MM.1S (cell line): ENCODE measurements at regions not wholly inside any gene's neighbourhood (a gene's known extent, or its start where the extent isn't known, plus 50 kb on each side); places are given as distances from the start of the nearest gene placed in this dataset.

Source experiments
- DNase-seq: peaks from one replicate; pipeline ENCODE4 v3.0.0-alpha.2; 2015
- H2AFZ ChIP-seq: fragments of 300-600 bp; sonication (generic); 2 replicates; pipeline ENCODE4 v1.6.0; 2016; ENCODE audit warnings: antibody characterized with exemption, low read length
- H3F3A ChIP-seq: fragments of 300-600 bp; sonication (generic); 2 replicates; pipeline ENCODE4 v1.6.1; 2016; ENCODE audit warnings: mild to moderate bottlenecking, antibody characterized with exemption, low read length, moderate library complexity, mixed read lengths; ENCODE audit not compliant: insufficient read depth
- H3K27ac ChIP-seq: fragments of 300-600 bp; sonication (generic); 2 replicates; pipeline ENCODE4 v1.5.1; 2016; ENCODE audit warnings: mild to moderate bottlenecking, low read length
- H3K27me3 ChIP-seq: fragments of 300-600 bp; sonication (generic); replicated peaks from 2 replicates; pipeline ENCODE4 v1.6.0; 2016; ENCODE audit warnings: low read length; ENCODE audit not compliant: insufficient read depth
- H3K36me3 ChIP-seq: fragments of 300-600 bp; sonication (generic); replicated peaks from 2 replicates; pipeline ENCODE4 v1.6.1; 2016; ENCODE audit warnings: mild to moderate bottlenecking, low read length, mixed read lengths; ENCODE audit not compliant: insufficient read depth
- H3K4me1 ChIP-seq: fragments of 300-600 bp; sonication (generic); 2 replicates; pipeline ENCODE4 v1.6.1; 2016; ENCODE audit warnings: low read length, mixed read lengths
- H3K4me2 ChIP-seq: fragments of 300-600 bp; sonication (generic); 2 replicates; pipeline ENCODE4 v1.6.0; 2016; ENCODE audit warnings: low read depth, low read length
- H3K4me3 ChIP-seq: fragments of 300-600 bp; sonication (generic); 2 replicates; pipeline ENCODE4 v1.5.1; 2016; ENCODE audit warnings: low read length, mixed read lengths
- H3K79me2 ChIP-seq: fragments of 300-600 bp; sonication (generic); 2 replicates; pipeline ENCODE4 v1.6.1; 2016; ENCODE audit warnings: mixed run types, low read length, mixed read lengths
- H3K9ac ChIP-seq: fragments of 300-600 bp; sonication (generic); 2 replicates; pipeline ENCODE4 v1.6.1; 2016; ENCODE audit warnings: low read length, mixed read lengths
- H3K9me2 ChIP-seq: fragments of 300-600 bp; sonication (generic); replicated peaks from 2 replicates; pipeline ENCODE4 v1.6.1; 2016; ENCODE audit warnings: mild to moderate bottlenecking, low read length, mixed read lengths; ENCODE audit not compliant: insufficient read depth
- H3K9me3 ChIP-seq: fragments of 300-600 bp; sonication (generic); replicated peaks from 2 replicates; pipeline ENCODE4 v1.6.1; 2016; ENCODE audit warnings: mild to moderate bottlenecking, low read length, mixed read lengths; ENCODE audit not compliant: insufficient read depth
- H4K20me1 ChIP-seq: fragments of 300-600 bp; sonication (generic); 2 replicates; pipeline ENCODE4 v1.6.1; 2016; ENCODE audit warnings: mild to moderate bottlenecking, low read length, moderate library complexity, mixed read lengths; ENCODE audit not compliant: insufficient read depth
- CTCF ChIP-seq: fragments of 300-600 bp; sonication (generic); IDR thresholded peaks from 2 replicates; pipeline ENCODE4 v1.5.1; 2016; ENCODE audit warnings: antibody characterized with exemption, low read length, mixed read lengths
- EZH2 ChIP-seq: fragments of 300-600 bp; sonication (generic); optimal IDR thresholded peaks from 2 replicates; pipeline ENCODE3; 2017; ENCODE audit warnings: low read depth, mild to moderate bottlenecking, antibody characterized with exemption, low read length, mixed read lengths
- EZH2phosphoT487 ChIP-seq: fragments of 300-600 bp; sonication (generic); IDR thresholded peaks from 2 replicates; pipeline ENCODE4 v1.6.1; 2018; ENCODE audit warnings: antibody characterized with exemption, low read length

GRCh38 chr4:174105202-174105601, 178.3 kb downstream of the FBXO8 start:
- Histone ChIP-seq H3K9me2 (no peaks in the 10 kb centered on the region), H3K27ac (no peak overlapping the region), H3K4me3 (no peak overlapping the region), H4K20me1 (no peaks in the 10 kb centered on the region), H2AFZ (no peak overlapping the region), H3K4me2 (no peak overlapping the region), H3K27me3 (no peaks in the 10 kb centered on the region), H3K79me2 (no peaks in the 10 kb centered on the region), H3K9ac (no peak overlapping the region), H3K36me3 (no peaks in the 10 kb centered on the region), H3K4me1 (peaks cover 4% of the 10 kb centered on the region; the same call in 1 of the 2 replicates), H3F3A (no peaks in the 10 kb centered on the region), H3K9me3 (no peaks in the 10 kb centered on the region)
- TF ChIP-seq EZH2phosphoT487 (no peak), CTCF (no peak), EZH2 (no peak)
- no peak for DNase-seq

- Histone ChIP-seq H3K4me3 (no peak overlapping the region), H3F3A (no peaks in the 10 kb centered on the region), H3K4me1 (no peaks in the 10 kb centered on the region), H3K9me3 (no peaks in the 10 kb centered on the region), H2AFZ (no peak overlapping the region), H3K9ac (no peak overlapping the region), H3K36me3 (no peaks in the 10 kb centered on the region), H4K20me1 (no peaks in the 10 kb centered on the region), H3K27me3 (no peaks in the 10 kb centered on the region), H3K79me2 (no peaks in the 10 kb centered on the region), H3K9me2 (no peaks in the 10 kb centered on the region), H3K4me2 (no peak overlapping the region), H3K27ac (no peak overlapping the region)
- TF ChIP-seq CTCF (no peak), EZH2phosphoT487 (no peak), EZH2 (no peak)
- no peak for DNase-seq
Observed at GRCh38 chr4:174100910-174101309, 182.6 kb downstream of the FBXO8 start.

- Histone ChIP-seq H3K27me3 (no peaks in the 10 kb centered on the region), H3F3A (no peaks in the 10 kb centered on the region), H3K4me3 (no peak overlapping the region), H3K9ac (no peak overlapping the region), H3K4me2 (no peak overlapping the region), H3K36me3 (no peaks in the 10 kb centered on the region), H3K9me2 (no peaks in the 10 kb centered on the region), H4K20me1 (no peaks in the 10 kb centered on the region), H3K4me1 (no peaks in the 10 kb centered on the region), H3K27ac (no peak overlapping the region), H2AFZ (no peak overlapping the region), H3K9me3 (no peaks in the 10 kb centered on the region), H3K79me2 (no peaks in the 10 kb centered on the region)
- no peak for DNase-seq
- TF ChIP-seq CTCF: no peak
Observed at GRCh38 chr4:174099712-174100111, 183.8 kb downstream of the FBXO8 start.
